A673 (cell line): ENCODE measurements at regions not wholly inside any gene's neighbourhood (a gene's known extent, or its start where the extent isn't known, plus 50 kb on each side); places are given as distances from the start of the nearest gene placed in this dataset.
A peak's percentile ranks its signal among the peaks of the same experiment; 100 is the strongest.

Source experiments
- BruUV-seq: library from RNA; stranded (reverse); fragments of 400-500 nt; replicated peaks from 2 replicates; lab custom pipeline; 2021; lab: Mats Ljungman, UMichigan
- CTCF ChIA-PET: fragments of 300-600 bp; sonication (Branson Sonifier 250); formaldehyde crosslinking; loops from one replicate; lab custom pipeline; 2022; ENCODE audit warnings: antibody characterized with exemption; lab: Charles Lee
- POLR2A ChIA-PET: fragments of 300-600 bp; sonication (Branson Sonifier 250); formaldehyde crosslinking; loops from one replicate; lab custom pipeline; 2022; ENCODE audit warnings: antibody characterized with exemption; ENCODE audit not compliant: low non-redundant PET; lab: Charles Lee
- DNase-seq: peaks from one replicate; pipeline ENCODE4 v3.0.0-alpha.2; 2015; ENCODE audit warnings: low spot score
- H3K27ac ChIP-seq: fragments of 200-600 bp; sonication (generic); 2 replicates; pipeline ENCODE4 v1.5.1; 2016; ENCODE audit warnings: mixed run types, low read depth, mild to moderate bottlenecking, mixed read lengths, antibody characterized with exemption, low read length; ENCODE audit not compliant: poor library complexity, severe bottlenecking
- H3K27me3 ChIP-seq: fragments of 200-600 bp; sonication (generic); replicated peaks from 2 replicates; pipeline ENCODE4 v1.6.1; 2017; ENCODE audit warnings: mixed run types, low read depth, mild to moderate bottlenecking, mixed read lengths, antibody characterized with exemption, low read length; ENCODE audit not compliant: insufficient read depth, poor library complexity
- H3K36me3 ChIP-seq: fragments of 200-600 bp; sonication (generic); 2 replicates; pipeline ENCODE4 v1.6.1; 2016; ENCODE audit warnings: mixed run types, mild to moderate bottlenecking, mixed read lengths, antibody characterized with exemption, low read length; ENCODE audit not compliant: insufficient read depth, poor library complexity, severe bottlenecking
- H3K4me1 ChIP-seq: fragments of 200-600 bp; sonication (generic); 2 replicates; pipeline ENCODE4 v1.6.1; 2017; ENCODE audit warnings: mixed run types, mild to moderate bottlenecking, mixed read lengths, antibody characterized with exemption, low read length; ENCODE audit not compliant: insufficient read depth, poor library complexity, severe bottlenecking
- H3K4me3 ChIP-seq: fragments of 200-600 bp; sonication (generic); 2 replicates; pipeline ENCODE4 v1.5.1; 2016; ENCODE audit warnings: low read depth, mixed run types, mild to moderate bottlenecking, mixed read lengths, low read length; ENCODE audit not compliant: poor library complexity, severe bottlenecking
- H3K9me3 ChIP-seq: fragments of 200-600 bp; sonication (generic); 2 replicates; pipeline ENCODE4 v1.6.1; 2016; ENCODE audit warnings: mixed run types, low read depth, mild to moderate bottlenecking, mixed read lengths, antibody characterized with exemption, low read length; ENCODE audit not compliant: poor library complexity, severe bottlenecking
- CTCF ChIP-seq: fragments of 300-800, 200-600 bp; sonication (generic); conservative IDR thresholded peaks from 2 replicates; pipeline ENCODE4 v1.5.1; 2017; ENCODE audit warnings: low read depth, mild to moderate bottlenecking, antibody characterized with exemption, low read length, moderate library complexity, mixed read lengths
- EZH2 ChIP-seq: fragments of 200-600 bp; sonication (generic); IDR thresholded peaks from 2 replicates; pipeline ENCODE4 v1.6.1; 2017; ENCODE audit warnings: borderline replicate concordance, low read depth, mild to moderate bottlenecking, mixed read lengths, antibody characterized with exemption, low read length; ENCODE audit not compliant: poor library complexity, severe bottlenecking
- intact Hi-C: fragments of 100-400 bp; cut with micrococcal nuclease; formaldehyde crosslinking; loops from one replicate; pipeline ENCODE4 v1.10.0; 2022; ENCODE audit not compliant: unreplicated experiment

- Histone ChIP-seq H3K27ac (no peak overlapping the region), H3K27me3 (no peaks in the 10 kb centered on the region), H3K36me3 (no peaks in the 10 kb centered on the region), H3K4me1 (peaks cover 47% of the 10 kb centered on the region), H3K9me3 (no peaks in the 10 kb centered on the region), H3K4me3 (no peak overlapping the region)
- intact Hi-C loops, result no loop called here
- DNase-seq, result peak; percentile 83
- TF ChIP-seq EZH2, result no peak
- TF ChIP-seq CTCF, result no peak
- ChIA-PET POLR2A (no interaction called here), CTCF (interaction anchor here (0.5 kb wide), 1 partner anchor 67 kb away, joined by 3 read pairs; no protein-coding TSS in a partner anchor)
- BruUV-seq, result no TSS peak
Measured at GRCh38 chr12:98369581-98369980, 145.8 kb upstream of the TMPO start.

- ChIA-PET POLR2A (no interaction called here), CTCF (interaction anchor here (0.7 kb wide), 1 partner anchor 142 kb away, joined by 7 read pairs; no protein-coding TSS in a partner anchor)
- Histone ChIP-seq H3K27me3 (no peaks in the 10 kb centered on the region), H3K9me3 (no peaks in the 10 kb centered on the region), H3K36me3 (no peaks in the 10 kb centered on the region), H3K4me1 (peaks cover 47% of the 10 kb centered on the region), H3K4me3 (no peak overlapping the region), H3K27ac (no peak overlapping the region)
- BruUV-seq, result no TSS peak
- TF ChIP-seq EZH2, result no peak
- TF ChIP-seq CTCF, result no peak
- DNase-seq, result peak; percentile 38
- intact Hi-C loops, result loop anchor here (5.0 to 10.0 kb wide), 6 partner anchors 219 to 1384 kb away; no protein-coding TSS in a partner anchor
Measured at GRCh38 chr12:98370976-98371375, 144.4 kb upstream of the TMPO start.

- TF ChIP-seq EZH2 (no peak), CTCF (no peak)
- no peak overlapping the region for H3K27ac ChIP-seq
- ChIA-PET POLR2A (no interaction called here), CTCF (interaction anchor here (0.7 kb wide), 1 partner anchor 142 kb away, joined by 7 read pairs; no protein-coding TSS in a partner anchor)
- no peak overlapping the region for H3K4me3 ChIP-seq
- BruUV-seq, result no TSS peak
- peak; percentile 68 for DNase-seq
- H3K27me3 ChIP-seq, result no peaks in the 10 kb centered on the region
- H3K36me3 ChIP-seq, result no peaks in the 10 kb centered on the region
- intact Hi-C loops, result loop anchor here (5.0 to 10.0 kb wide), 6 partner anchors 219 to 1384 kb away; no protein-coding TSS in a partner anchor
- peaks cover 47% of the 10 kb centered on the region for H3K4me1 ChIP-seq
- H3K9me3 ChIP-seq, result no peaks in the 10 kb centered on the region
Measured at GRCh38 chr12:98371419-98371818, 144.0 kb upstream of the TMPO start.
